NCI-H2107 treated with DMSO at 0.1 percent for 48 hours (cell line): ENCODE measurements at regions not wholly inside any gene's neighbourhood (a gene's known extent, or its start where the extent isn't known, plus 50 kb on each side); places are given as distances from the start of the nearest gene placed in this dataset.
"Not testable (repeated sequence)": the region's sequence is repeated elsewhere in the genome, so short reads cannot be mapped to it uniquely, and the experiment has no call there.

Experiments
- DNase-seq: peaks from one replicate; lab custom pipeline; 2025; ENCODE audit not compliant: unreplicated experiment; lab: John Stamatoyannopoulos, UW

GRCh38 chr4:25474690-25475089 lies 97.6 kb downstream of the ANAPC4 start:
- no peak for DNase-seq

- DNase-seq: no peak
Observed at GRCh38 chr4:25477221-25477620, 100.2 kb downstream of the ANAPC4 start.

- DNase-seq: no peak
Observed at GRCh38 chr4:25481648-25482047, 104.6 kb downstream of the ANAPC4 start.

- DNase-seq: peak; percentile 68
Observed at GRCh38 chr4:25484243-25484721, 107.2 kb downstream of the ANAPC4 start.

GRCh38 chr4:25485104-25485503 lies 108.0 kb downstream of the ANAPC4 start:
- no peak for DNase-seq

GRCh38 chr4:25486171-25486570 lies 109.1 kb downstream of the ANAPC4 start:
- no peak for DNase-seq

GRCh38 chr4:25487155-25487554 lies 110.1 kb downstream of the ANAPC4 start:
- DNase-seq: no peak

GRCh38 chr4:25489253-25489797 lies 112.3 kb downstream of the ANAPC4 start:
- DNase-seq: no peak

- no peak for DNase-seq
Observed at GRCh38 chr4:25493466-25493865, 116.4 kb downstream of the ANAPC4 start.

GRCh38 chr4:25494166-25494565 lies 117.1 kb downstream of the ANAPC4 start:
- no peak for DNase-seq

- peak; percentile 85 for DNase-seq
Observed at GRCh38 chr4:25500626-25501316, 123.7 kb downstream of the ANAPC4 start.

GRCh38 chr4:25502115-25502514 lies 125.1 kb downstream of the ANAPC4 start:
- DNase-seq: no peak

GRCh38 chr4:25503779-25504178 lies 126.7 kb downstream of the ANAPC4 start:
- no peak for DNase-seq

- DNase-seq: no peak
Observed at GRCh38 chr4:25504932-25505636, 128.0 kb downstream of the ANAPC4 start.

GRCh38 chr4:25505637-25505991 lies 128.6 kb downstream of the ANAPC4 start:
- DNase-seq: no peak

- no peak for DNase-seq
Observed at GRCh38 chr4:25506032-25506571, 129.0 kb downstream of the ANAPC4 start.

- DNase-seq: no peak
Observed at GRCh38 chr4:25509646-25510045, 132.6 kb downstream of the ANAPC4 start.

GRCh38 chr4:25511823-25512222 lies 134.8 kb downstream of the ANAPC4 start:
- not testable (repeated sequence) for DNase-seq

GRCh38 chr4:25513814-25514213 lies 136.8 kb downstream of the ANAPC4 start:
- no peak for DNase-seq

- no peak for DNase-seq
Observed at GRCh38 chr4:25523405-25523804, 132.2 kb upstream of the SLC34A2 start.

- no peak for DNase-seq
Observed at GRCh38 chr4:25524663-25525062, 131.0 kb upstream of the SLC34A2 start.

- DNase-seq: no peak
Observed at GRCh38 chr4:25525896-25526295, 129.8 kb upstream of the SLC34A2 start.
